Spleen (tissue), 11 donors: ENCODE measurements at regions not wholly inside any gene's neighbourhood (a gene's known extent, or its start where the extent isn't known, plus 50 kb on each side); places are given as distances from the start of the nearest gene placed in this dataset.

ENCODE experiments used
- DNase-seq: peaks from one replicate; pipeline ENCODE4 v3.0.0-alpha.2; 2020
- H3K27ac ChIP-seq, 8 donors: fragments of 200-600 bp; sonication (generic) in 7 of 8; 1 replicate in 4 of 8; 2 replicates in 4 of 8; pipeline versions ENCODE4 v1.5.0 to v1.8.0; 2016 to 2021; ENCODE audit warnings: inconsistent platforms in 4 of 8, mild to moderate bottlenecking in 4 of 8, moderate library complexity in 1 of 8
- H3K27me3 ChIP-seq, 7 donors: fragments of 200-600 bp; sonication (generic) in 6 of 7; replicated peaks in 1 of 7; 1 replicate in 4 of 7; 2 replicates in 3 of 7; pipeline versions ENCODE4 v1.5.0 to v1.8.0; 2016 to 2021; ENCODE audit warnings: inconsistent platforms in 3 of 7, mild to moderate bottlenecking in 1 of 7
- H3K36me3 ChIP-seq, 6 donors: fragments of 200-600 bp; sonication (generic) in 5 of 6; 1 replicate in 4 of 6; 2 replicates in 2 of 6; pipeline versions ENCODE4 v1.5.0 to v1.8.0; 2016 to 2021; ENCODE audit warnings: inconsistent platforms in 2 of 6
- H3K4me1 ChIP-seq, 6 donors: fragments of 200-600 bp; sonication (generic) in 5 of 6; 1 replicate in 3 of 6; 2 replicates in 3 of 6; pipeline versions ENCODE4 v1.5.0 to v1.8.0; 2016 to 2021; ENCODE audit warnings: inconsistent platforms in 3 of 6
- H3K4me3 ChIP-seq, 8 donors: fragments of 200-600 bp; sonication (generic) in 7 of 8; 1 replicate in 4 of 8; 2 replicates in 4 of 8; pipeline versions ENCODE4 v1.5.0 to v1.8.0; 2016 to 2021; ENCODE audit warnings: inconsistent platforms in 4 of 8, mild to moderate bottlenecking in 4 of 8, moderate library complexity in 2 of 8
- H3K9me3 ChIP-seq, 8 donors: fragments of 200-600 bp; sonication (generic) in 7 of 8; 1 replicate in 4 of 8; 2 replicates in 4 of 8; pipeline versions ENCODE4 v1.5.0 to v1.8.0; 2016 to 2021; ENCODE audit warnings: inconsistent platforms in 4 of 8
- CTCF ChIP-seq, 11 experiments: fragments of 200-600 bp in 7 of 11; fragments of 450-650 bp in 4 of 11; sonication (generic) in 4 of 11; IDR thresholded peaks in 8 of 11; conservative IDR thresholded peaks in 3 of 11; 1 replicate in 7 of 11; 2 replicates in 4 of 11; pipeline versions ENCODE4 v1.4.0 to v1.8.0; 2016 to 2021; ENCODE audit warnings: antibody characterized with exemption in 11 of 11, inconsistent platforms in 4 of 11, mild to moderate bottlenecking in 1 of 11
- POLR2A ChIP-seq, 3 donors: fragments of 450-650 bp; IDR thresholded peaks; one replicate each; pipeline ENCODE4 v1.5.1; 2017; ENCODE audit warnings: antibody characterized with exemption in 3 of 3, mild to moderate bottlenecking in 1 of 3
- POLR2AphosphoS5 ChIP-seq, 3 donors: sonication (generic); formaldehyde crosslinking; IDR thresholded peaks; one replicate each; pipeline ENCODE4 v1.5.1; 2017; ENCODE audit warnings: antibody characterized with exemption in 3 of 3
- WGBS, 5 donors: extraction: QIAGEN DNeasy Blood & Tissue Kit in 3 of 5; methylation state at CpG; one replicate each; pipeline versions ENCODE4 v1.1.5 to v1.1.7; 2013 to 2018; 5-methylcytosine and 5-hydroxymethylcytosine counted together
- intact Hi-C: fragments of 100-400 bp; cut with DNase I; formaldehyde crosslinking; loops from one replicate; pipeline ENCODE4 v1.15.0; 2023; ENCODE audit warnings: low total_unique reads
- donor health status: healthy with polysubstance abuse.
- donor health status: DM: no; HTN: no; CAD: no; lungs with moderate emphysema.
- donor health status: DM: no; HTN: no; CAD: no.
- donor health status: Bipolar disorder and iron deficiency.
- donor health status: healthy.
- donor health status: DM: no; HTN: no; CAD: no.
- donor health status: DM: yes; HTN: yes; CAD: no.

- intact Hi-C loops = no loop called here
- 46 to 76% (median 73%) methylated on average over 1 of the region's 1 CpG for WGBS, 5 donors
- no peak for TF ChIP-seq POLR2A (IDR thresholded peaks at IDR 0.05)
- TF ChIP-seq POLR2AphosphoS5 (IDR thresholded peaks at IDR 0.05) = no peak
- TF ChIP-seq CTCF (IDR thresholded peaks at IDR 0.05 in 8 of 11, conservative IDR thresholded peaks at IDR 0.05 in 3 of 11) = no peak
Observed at GRCh38 chr2:4139731-4140130, 436.4 kb downstream of the DCDC2C start.

GRCh38 chr2:4140281-4140970 is 437.1 kb downstream of the DCDC2C start:
- Histone ChIP-seq H3K27me3 (no peaks in the 10 kb centered on the region), H3K36me3 (no peaks in the 10 kb centered on the region), H3K4me1 (no peaks in the 10 kb centered on the region), H3K4me3 (no peak overlapping the region), H3K9me3 (peaks cover 0 to 13% (median 4%) of the 10 kb centered on the region in 8 donors), H3K27ac (no peak overlapping the region)
- intact Hi-C loops = no loop called here
- no peak for TF ChIP-seq POLR2AphosphoS5 (IDR thresholded peaks at IDR 0.05)
- no peak for TF ChIP-seq POLR2A (IDR thresholded peaks at IDR 0.05)
- no peak for TF ChIP-seq CTCF (IDR thresholded peaks at IDR 0.05 in 8 of 11, conservative IDR thresholded peaks at IDR 0.05 in 3 of 11)
- DNase-seq = no peak
- 73 to 83% (median 77%) methylated on average over 9 of the region's 9 CpGs for WGBS, 5 donors

More at GRCh38 chr2:4139731-4140130, 436.4 kb downstream of the DCDC2C start:
- peaks cover 0 to 10% (median 4%) of the 10 kb centered on the region in 8 donors for H3K9me3 ChIP-seq
- H3K4me3 ChIP-seq = no peak overlapping the region
- H3K36me3 ChIP-seq = no peaks in the 10 kb centered on the region
- H3K27ac ChIP-seq = no peak overlapping the region
- DNase-seq = no peak
- H3K4me1 ChIP-seq = no peaks in the 10 kb centered on the region
- no peaks in the 10 kb centered on the region for H3K27me3 ChIP-seq

DNA sequence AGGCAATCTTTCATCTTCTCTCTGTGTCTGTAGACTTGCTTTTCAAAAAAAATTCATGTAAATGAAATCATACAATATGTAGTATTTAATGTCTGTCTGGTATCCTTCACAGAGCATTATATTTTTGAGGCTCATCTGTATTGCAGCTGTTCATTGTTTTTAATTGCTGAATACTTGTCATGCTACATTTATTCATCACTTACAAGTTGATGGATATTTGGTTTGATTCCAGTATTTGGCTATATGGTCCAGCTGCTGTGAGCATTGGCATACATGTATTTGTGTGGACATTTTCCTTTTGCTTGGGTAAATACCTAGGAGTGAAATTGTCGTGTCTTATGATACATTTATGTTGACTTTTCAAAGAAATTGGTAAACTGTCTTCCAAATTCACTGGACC is 441.4 kb downstream of the DCDC2C start:
- 67 to 87% (median 70%) methylated on average over 1 of the region's 1 CpG for WGBS, 5 donors
- Histone ChIP-seq H3K4me1 (no peaks in the 10 kb centered on the region), H3K9me3 (peaks cover 0 to 22% (median 13%) of the 10 kb centered on the region in 8 donors), H3K36me3 (no peaks in the 10 kb centered on the region), H3K4me3 (no peak overlapping the region), H3K27me3 (no peaks in the 10 kb centered on the region), H3K27ac (no peak overlapping the region)
- intact Hi-C loops = no loop called here
- DNase-seq = no peak
- TF ChIP-seq POLR2AphosphoS5 (IDR thresholded peaks at IDR 0.05) (no peak), CTCF (IDR thresholded peaks at IDR 0.05 in 8 of 11, conservative IDR thresholded peaks at IDR 0.05 in 3 of 11) (no peak), POLR2A (IDR thresholded peaks at IDR 0.05) (no peak)

DNA sequence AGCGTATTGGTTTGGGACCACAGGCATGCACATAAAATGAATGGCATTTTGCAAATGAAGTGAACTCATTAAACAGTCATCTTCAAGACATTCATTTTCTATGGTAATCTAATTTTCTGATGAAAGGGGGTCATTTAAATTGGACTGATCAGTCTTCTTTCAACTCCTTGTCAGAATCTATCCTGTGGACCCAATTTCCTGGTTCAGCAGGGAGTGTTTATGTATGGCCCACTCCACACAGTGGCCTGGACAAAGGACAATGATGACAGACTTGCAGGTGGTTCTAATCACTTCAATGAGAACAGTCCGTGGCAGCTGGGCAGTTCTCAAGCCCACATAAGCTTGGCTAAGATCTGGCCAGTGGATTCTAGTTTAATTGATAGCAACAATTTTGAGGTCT is 448.1 kb downstream of the DCDC2C start:
- no peak for DNase-seq
- Histone ChIP-seq H3K9me3 (peaks cover 0 to 26% (median 10%) of the 10 kb centered on the region in 8 donors), H3K36me3 (no peaks in the 10 kb centered on the region), H3K27ac (no peak overlapping the region), H3K4me1 (no peaks in the 10 kb centered on the region), H3K4me3 (no peak overlapping the region), H3K27me3 (no peaks in the 10 kb centered on the region)
- intact Hi-C loops = no loop called here
- TF ChIP-seq CTCF (IDR thresholded peaks at IDR 0.05 in 8 of 11, conservative IDR thresholded peaks at IDR 0.05 in 3 of 11) (no peak), POLR2AphosphoS5 (IDR thresholded peaks at IDR 0.05) (no peak), POLR2A (IDR thresholded peaks at IDR 0.05) (no peak)
- WGBS, 5 donors = 70 to 90% (median 74%) methylated on average over 2 of the region's 2 CpGs
